Ishikawa (cell line): ENCODE measurements at regions not wholly inside any gene's neighbourhood (a gene's known extent, or its start where the extent isn't known, plus 50 kb on each side); places are given as distances from the start of the nearest gene placed in this dataset.
A peak's percentile ranks its signal among the peaks of the same experiment; 100 is the strongest.

Source experiments
- CEBPB ChIP-seq: IDR thresholded peaks from 2 replicates; pipeline ENCODE4 v1.6.1; 2012
- EGR1 ChIP-seq: IDR thresholded peaks from 2 replicates; pipeline ENCODE4 v1.6.1; 2012
- EP300 ChIP-seq: IDR thresholded peaks from 2 replicates; pipeline ENCODE4 v1.6.1; 2012; ENCODE audit warnings: borderline replicate concordance
- FOXM1 ChIP-seq: IDR thresholded peaks from 2 replicates; pipeline ENCODE4 v1.6.1; 2012; ENCODE audit warnings: low read depth, borderline replicate concordance
- MAX ChIP-seq: IDR thresholded peaks from 2 replicates; pipeline ENCODE4 v1.6.1; 2012
- NFIC ChIP-seq: IDR thresholded peaks from 2 replicates; pipeline ENCODE4 v1.6.1; 2012
- RAD21 ChIP-seq: IDR thresholded peaks from 2 replicates; pipeline ENCODE4 v1.6.1; 2012; ENCODE audit warnings: low read depth
- TAF1 ChIP-seq: IDR thresholded peaks from 2 replicates; pipeline ENCODE4 v1.6.1; 2012; ENCODE audit warnings: low read depth, mild to moderate bottlenecking
- TCF12 ChIP-seq: IDR thresholded peaks from 2 replicates; pipeline ENCODE4 v1.6.1; 2012; ENCODE audit warnings: low read depth
- TEAD4 ChIP-seq: IDR thresholded peaks from 2 replicates; pipeline ENCODE4 v1.6.1; 2012
- USF1 ChIP-seq: IDR thresholded peaks from 2 replicates; pipeline ENCODE4 v1.6.1; 2012
- YY1 ChIP-seq: IDR thresholded peaks from 2 replicates; pipeline ENCODE4 v1.6.1; 2012; ENCODE audit warnings: low read depth
- ZBTB7A ChIP-seq: IDR thresholded peaks from 2 replicates; pipeline ENCODE4 v1.6.1; 2012; ENCODE audit warnings: low read depth
- TF ChIP-seq, protein P1 (sequence below): IDR thresholded peaks from 2 replicates; pipeline ENCODE4 v1.6.1; 2012; ENCODE audit warnings: low read depth, mild to moderate bottlenecking

DNA sequence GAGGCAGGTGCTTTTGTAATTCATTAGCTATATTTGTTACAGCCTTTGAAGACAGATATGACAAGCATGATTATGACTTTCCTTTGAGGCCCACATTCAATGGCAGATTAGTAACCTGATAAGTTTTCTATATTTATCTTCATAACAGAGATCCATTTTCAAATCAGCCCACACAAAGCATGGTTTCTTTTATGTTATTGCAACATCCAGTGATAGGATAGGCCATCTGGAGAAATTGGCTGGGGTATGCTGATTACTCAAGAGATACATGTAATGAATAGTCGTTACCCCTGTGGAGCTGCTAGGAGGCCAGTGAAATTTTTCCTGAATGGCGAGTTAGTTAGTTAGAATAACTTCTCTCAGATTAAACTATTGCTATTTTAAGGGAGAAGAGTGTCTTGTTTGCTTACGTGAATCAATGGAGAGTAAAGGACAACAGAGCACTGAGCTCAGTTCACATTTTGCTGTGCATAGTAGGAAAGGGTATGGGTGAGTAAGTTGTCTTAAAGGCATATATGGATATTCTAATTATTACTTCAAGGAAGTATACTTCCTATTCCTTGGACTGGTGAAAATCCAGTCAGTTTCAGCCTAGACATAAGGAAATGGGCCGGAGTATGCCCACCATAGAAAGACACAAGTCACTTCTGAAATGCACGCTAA is 79.2 kb upstream of the DKK2 start:
- TF ChIP-seq NFIC: no peak
- no peak for TF ChIP-seq YY1
- no peak for TF ChIP-seq USF1
- TF ChIP-seq TAF1: no peak
- no peak for TF ChIP-seq CEBPB
- TF ChIP-seq EGR1: no peak
- no peak for TF ChIP-seq EP300
- TF ChIP-seq, protein P1, sequence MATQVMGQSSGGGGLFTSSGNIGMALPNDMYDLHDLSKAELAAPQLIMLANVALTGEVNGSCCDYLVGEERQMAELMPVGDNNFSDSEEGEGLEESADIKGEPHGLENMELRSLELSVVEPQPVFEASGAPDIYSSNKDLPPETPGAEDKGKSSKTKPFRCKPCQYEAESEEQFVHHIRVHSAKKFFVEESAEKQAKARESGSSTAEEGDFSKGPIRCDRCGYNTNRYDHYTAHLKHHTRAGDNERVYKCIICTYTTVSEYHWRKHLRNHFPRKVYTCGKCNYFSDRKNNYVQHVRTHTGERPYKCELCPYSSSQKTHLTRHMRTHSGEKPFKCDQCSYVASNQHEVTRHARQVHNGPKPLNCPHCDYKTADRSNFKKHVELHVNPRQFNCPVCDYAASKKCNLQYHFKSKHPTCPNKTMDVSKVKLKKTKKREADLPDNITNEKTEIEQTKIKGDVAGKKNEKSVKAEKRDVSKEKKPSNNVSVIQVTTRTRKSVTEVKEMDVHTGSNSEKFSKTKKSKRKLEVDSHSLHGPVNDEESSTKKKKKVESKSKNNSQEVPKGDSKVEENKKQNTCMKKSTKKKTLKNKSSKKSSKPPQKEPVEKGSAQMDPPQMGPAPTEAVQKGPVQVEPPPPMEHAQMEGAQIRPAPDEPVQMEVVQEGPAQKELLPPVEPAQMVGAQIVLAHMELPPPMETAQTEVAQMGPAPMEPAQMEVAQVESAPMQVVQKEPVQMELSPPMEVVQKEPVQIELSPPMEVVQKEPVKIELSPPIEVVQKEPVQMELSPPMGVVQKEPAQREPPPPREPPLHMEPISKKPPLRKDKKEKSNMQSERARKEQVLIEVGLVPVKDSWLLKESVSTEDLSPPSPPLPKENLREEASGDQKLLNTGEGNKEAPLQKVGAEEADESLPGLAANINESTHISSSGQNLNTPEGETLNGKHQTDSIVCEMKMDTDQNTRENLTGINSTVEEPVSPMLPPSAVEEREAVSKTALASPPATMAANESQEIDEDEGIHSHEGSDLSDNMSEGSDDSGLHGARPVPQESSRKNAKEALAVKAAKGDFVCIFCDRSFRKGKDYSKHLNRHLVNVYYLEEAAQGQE: no peak
- no peak for TF ChIP-seq MAX
- TF ChIP-seq TCF12: no peak

DNA sequence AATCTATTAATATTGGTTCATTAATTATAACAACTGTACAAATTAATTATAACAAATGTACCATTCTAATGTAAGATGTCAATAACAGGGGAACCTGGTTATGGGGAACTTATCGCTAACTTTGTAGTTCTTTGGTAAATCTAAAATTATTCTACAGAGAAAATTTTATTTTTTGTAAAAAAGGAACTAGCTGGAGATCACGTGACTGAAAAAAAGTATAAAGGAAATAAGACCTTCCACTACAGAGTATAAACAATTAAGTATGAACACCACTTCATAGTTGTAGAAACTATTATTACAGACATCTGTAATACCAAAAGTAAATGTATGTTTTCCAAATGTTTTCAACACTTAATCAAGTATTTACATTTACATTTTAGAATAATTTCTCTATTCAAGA is 77.9 kb upstream of the DKK2 start:
- TF ChIP-seq, protein P1: no peak
- no peak for TF ChIP-seq NFIC
- TF ChIP-seq YY1: no peak
- no peak for TF ChIP-seq CEBPB
- TF ChIP-seq RAD21: no peak
- no peak for TF ChIP-seq USF1
- no peak for TF ChIP-seq ZBTB7A
- TF ChIP-seq FOXM1: no peak
- no peak for TF ChIP-seq EGR1
- no peak for TF ChIP-seq TEAD4

DNA sequence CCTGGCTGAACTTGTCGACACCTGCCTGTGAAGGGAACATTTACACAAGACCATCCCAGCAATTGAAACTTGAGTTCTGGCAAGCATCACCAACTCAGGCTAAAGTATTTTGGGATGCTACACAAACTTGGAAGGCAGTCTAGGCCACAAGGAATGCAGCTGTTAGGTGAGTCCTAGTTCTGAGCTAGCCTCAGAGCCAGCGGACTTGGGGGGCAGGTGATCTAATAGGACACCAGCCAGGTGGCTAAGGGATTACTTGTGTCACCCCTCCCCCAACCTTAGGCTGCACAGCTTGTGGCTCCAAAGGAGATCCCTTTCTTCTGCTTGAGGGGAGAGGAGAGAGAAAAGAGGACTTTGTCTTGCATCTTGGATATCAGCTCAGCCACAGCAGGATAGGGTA is 62.3 kb upstream of the DKK2 start:
- TF ChIP-seq TAF1 (no peak), TCF12 (no peak), MAX (no peak), EGR1 (no peak), EP300 (no peak)

- no peak for TF ChIP-seq YY1
Observed at GRCh38 chr4:107094976-107095375, 58.9 kb upstream of the DKK2 start.

DNA sequence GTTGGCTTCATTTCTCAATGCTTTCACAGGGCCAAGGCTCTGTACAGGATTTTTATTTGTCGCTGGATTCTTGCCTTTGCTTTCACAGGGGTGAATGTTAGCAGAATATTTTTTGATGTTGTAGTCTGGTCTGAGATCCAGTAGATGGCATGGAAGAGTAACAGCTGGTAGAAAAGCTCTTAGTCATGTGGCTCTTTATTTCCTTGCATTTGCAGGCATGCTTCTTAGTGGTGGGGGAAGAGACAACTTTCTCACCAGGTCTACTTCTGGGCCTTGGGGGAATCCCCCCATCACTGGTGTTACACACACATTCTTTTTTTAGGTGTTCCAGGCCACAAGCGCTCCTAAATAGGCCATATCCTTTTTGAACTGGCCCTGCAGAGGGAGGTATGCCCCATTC is 58.2 kb upstream of the DKK2 start:
- TF ChIP-seq EP300 (no peak), RAD21 (peak; percentile 55), EGR1 (no peak), TCF12 (no peak), FOXM1 (no peak), YY1 (no peak)
